RWPE1 (cell line): ENCODE measurements at regions not wholly inside any gene's neighbourhood (a gene's known extent, or its start where the extent isn't known, plus 50 kb on each side); places are given as distances from the start of the nearest gene placed in this dataset.

Source experiments
- CTCF ChIA-PET: fragments of 350-600 bp; sonication (Branson Sonifier 250); formaldehyde crosslinking; extraction: SDS; loops from one replicate; lab custom pipeline; 2021; lab: Yijun Ruan, JAX
- POLR2A ChIA-PET: fragments of 400-600 bp; formaldehyde crosslinking; extraction: SDS; loops from one replicate; lab custom pipeline; 2020; ENCODE audit warnings: antibody characterized with exemption; ENCODE audit not compliant: low non-redundant PET; lab: Yijun Ruan, JAX
- DNase-seq: peaks from one replicate; pipeline ENCODE4 v3.0.0; 2012; ENCODE audit warnings: low spot score
- H3K27ac ChIP-seq: fragments of 450-650 bp; 2 replicates; pipeline ENCODE4 v1.5.1; 2017
- TF ChIP-seq, protein P1 (sequence below): fragments of 450-650 bp; conservative IDR thresholded peaks from 2 replicates; pipeline ENCODE4 v1.5.1; 2017; ENCODE audit warnings: low read depth, mild to moderate bottlenecking

DNA sequence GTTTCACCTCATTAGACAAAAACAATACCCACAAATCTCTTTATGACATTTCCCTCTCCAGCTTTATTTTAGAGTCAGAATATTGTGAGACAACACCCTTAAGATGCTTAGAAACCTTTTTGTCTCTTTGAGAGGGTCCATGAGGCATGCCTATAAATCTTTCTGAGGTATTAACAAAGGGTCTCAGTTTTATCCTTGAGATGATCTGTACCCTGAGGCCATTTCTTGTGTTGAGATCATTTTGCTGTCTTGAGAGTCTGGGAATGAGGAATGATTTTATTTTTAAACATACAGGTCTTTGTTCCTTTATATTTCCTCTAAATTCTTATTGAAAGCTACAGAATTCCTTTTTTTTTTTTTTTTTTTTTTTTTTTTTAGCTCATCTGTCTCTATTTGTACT is 179.7 kb upstream of the HS3ST4 start:
- TF ChIP-seq, protein P1, sequence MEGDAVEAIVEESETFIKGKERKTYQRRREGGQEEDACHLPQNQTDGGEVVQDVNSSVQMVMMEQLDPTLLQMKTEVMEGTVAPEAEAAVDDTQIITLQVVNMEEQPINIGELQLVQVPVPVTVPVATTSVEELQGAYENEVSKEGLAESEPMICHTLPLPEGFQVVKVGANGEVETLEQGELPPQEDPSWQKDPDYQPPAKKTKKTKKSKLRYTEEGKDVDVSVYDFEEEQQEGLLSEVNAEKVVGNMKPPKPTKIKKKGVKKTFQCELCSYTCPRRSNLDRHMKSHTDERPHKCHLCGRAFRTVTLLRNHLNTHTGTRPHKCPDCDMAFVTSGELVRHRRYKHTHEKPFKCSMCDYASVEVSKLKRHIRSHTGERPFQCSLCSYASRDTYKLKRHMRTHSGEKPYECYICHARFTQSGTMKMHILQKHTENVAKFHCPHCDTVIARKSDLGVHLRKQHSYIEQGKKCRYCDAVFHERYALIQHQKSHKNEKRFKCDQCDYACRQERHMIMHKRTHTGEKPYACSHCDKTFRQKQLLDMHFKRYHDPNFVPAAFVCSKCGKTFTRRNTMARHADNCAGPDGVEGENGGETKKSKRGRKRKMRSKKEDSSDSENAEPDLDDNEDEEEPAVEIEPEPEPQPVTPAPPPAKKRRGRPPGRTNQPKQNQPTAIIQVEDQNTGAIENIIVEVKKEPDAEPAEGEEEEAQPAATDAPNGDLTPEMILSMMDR: no peak
- ChIA-PET POLR2A (no interaction called here), CTCF (no interaction called here)
- DNase-seq: no peak
- H3K27ac ChIP-seq: no peak overlapping the region

DNA sequence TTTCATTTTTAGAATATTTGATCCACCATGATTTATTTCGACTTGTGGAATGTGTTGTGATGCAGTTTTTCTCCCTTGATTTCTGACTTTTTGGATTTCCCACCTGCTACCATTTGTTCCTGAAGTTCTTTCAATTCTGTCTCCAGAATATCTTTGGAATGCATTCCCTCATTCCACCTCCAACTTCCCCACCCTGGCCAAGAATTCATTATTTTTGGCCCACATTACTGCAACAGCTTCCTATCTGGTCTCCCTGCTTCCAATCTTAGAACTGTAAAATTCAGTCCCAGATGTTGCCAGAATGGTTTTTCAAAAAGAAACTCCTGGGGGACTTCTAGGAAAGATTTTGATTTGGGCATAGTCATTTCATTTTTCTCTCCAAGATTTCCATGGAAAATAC is 182.3 kb upstream of the HS3ST4 start:
- POLR2A ChIA-PET: no interaction called here
- no peak overlapping the region for H3K27ac ChIP-seq
- CTCF ChIA-PET: no interaction called here
- no peak for DNase-seq
- TF ChIP-seq, protein P1: no peak

DNA sequence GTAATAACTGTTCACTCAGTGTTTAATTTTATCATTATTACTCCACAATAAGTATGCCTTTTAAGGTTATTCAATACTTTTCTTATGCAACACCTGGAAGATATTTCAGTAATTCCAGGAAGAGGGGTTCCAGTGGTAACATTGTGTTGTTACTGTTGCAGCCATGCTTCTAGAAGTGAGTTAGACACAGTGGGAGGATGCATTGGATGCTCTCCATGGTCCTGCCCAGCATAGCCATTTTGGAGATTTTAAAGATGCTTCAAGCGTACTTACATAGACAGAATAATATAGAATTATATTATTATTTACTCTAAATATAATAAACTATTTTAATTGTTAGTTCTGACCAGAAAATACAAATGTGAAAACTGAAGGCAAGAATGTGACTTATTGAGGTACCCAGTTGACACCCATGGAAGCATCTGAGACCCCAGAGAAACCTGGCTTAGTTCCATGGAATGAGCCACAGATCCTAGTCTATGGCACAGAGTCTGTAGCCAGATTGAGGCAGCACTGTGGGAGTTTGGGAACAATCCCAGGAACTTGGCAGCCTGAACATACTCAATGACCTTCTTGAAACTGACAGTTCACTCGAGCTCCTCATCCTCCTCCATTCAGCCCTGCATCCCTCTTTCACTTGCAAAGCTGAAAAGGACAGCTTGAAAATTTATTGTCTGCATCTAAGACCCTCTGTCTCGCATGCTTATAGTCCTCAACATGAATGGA is 190.1 kb upstream of the HS3ST4 start:
- ChIA-PET POLR2A (no interaction called here), CTCF (no interaction called here)
- no peak overlapping the region for H3K27ac ChIP-seq
- DNase-seq: no peak
- TF ChIP-seq, protein P1: no peak

DNA sequence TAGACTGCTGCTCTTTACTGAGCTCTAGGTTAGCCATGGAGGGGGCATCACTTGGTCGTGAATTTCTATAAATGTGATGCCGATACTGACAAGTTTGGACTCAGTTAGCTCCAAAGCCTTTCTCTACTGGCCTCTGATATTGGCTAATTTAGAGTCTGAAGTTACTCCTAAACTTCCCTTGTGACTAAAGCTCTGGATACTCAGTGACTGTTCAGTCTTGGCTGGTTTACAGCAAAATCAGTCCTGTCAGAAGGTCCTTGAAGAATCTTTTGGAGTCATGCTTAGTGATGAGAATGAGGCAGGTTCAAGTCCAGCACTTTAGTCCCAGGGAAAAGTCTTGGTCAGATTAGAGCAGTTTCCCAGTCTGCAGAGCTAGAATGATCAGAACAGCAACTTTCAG is 197.5 kb upstream of the HS3ST4 start:
- DNase-seq: no peak
- no peak overlapping the region for H3K27ac ChIP-seq
- TF ChIP-seq, protein P1: no peak
- ChIA-PET POLR2A (no interaction called here), CTCF (interaction anchor here (0.6 kb wide), 2 partner anchors 154 to 384 kb away, joined by 3 to 4 read pairs; no protein-coding TSS in a partner anchor)

DNA sequence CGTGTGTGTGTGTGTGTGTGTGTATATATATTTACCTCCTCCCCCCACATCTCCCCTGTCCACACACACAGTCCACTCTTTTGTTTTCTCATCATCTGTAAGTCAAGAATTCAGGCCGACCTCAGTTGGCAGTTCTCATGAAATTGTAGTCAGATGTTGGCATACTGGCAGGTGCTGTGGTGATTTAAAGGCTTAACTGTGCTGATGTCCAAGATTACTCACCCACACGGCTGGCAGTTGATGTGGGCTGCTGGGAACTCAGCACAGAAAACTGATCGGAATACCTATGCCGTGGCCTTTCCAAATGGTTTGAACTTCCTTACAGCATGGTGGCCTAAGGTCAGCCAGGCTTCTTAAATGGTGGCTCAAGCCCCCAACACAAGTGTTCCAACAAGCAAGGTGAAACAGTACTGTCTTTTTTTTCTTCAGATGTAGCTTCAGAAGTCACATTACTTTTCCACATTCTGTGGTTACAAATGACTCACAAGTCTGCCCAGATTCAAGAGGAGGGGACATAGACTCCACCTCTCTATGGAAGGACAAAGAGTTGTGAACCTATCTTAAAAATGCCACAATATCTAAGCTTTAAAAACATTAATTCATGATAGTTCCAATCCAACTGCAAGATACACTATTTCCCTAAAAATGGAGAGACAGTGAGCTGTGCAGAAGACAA is 198.5 kb upstream of the HS3ST4 start:
- no peak for DNase-seq
- POLR2A ChIA-PET: no interaction called here
- no peak overlapping the region for H3K27ac ChIP-seq
- TF ChIP-seq, protein P1: no peak
- CTCF ChIA-PET: no interaction called here

DNA sequence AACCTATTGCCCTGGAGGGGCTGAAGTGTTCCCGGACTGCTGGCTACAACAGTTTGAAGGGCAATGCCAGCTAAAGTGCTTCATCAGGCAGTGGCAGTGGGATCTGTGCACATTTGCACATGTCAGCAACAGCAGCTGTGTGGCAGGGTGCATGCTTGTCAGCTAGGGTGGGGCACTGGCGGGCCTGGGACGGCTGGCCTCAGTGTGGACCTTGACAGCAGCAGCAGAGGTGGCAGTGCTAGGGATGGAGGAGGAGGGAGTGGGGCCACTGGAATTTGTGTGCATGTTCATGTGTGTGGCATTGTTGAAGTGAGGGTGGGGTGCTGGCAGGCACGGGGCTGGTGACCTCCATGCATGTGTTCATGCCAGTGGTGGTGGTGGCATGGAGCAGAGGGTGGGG is 203.3 kb upstream of the HS3ST4 start:
- CTCF ChIA-PET: no interaction called here
- POLR2A ChIA-PET: no interaction called here
- DNase-seq: no peak
- no peak overlapping the region for H3K27ac ChIP-seq
- TF ChIP-seq, protein P1: no peak
